Type B pancreatic cell (in vitro differentiated cells): ENCODE measurements at regions not wholly inside any gene's neighbourhood (a gene's known extent, or its start where the extent isn't known, plus 50 kb on each side); places are given as distances from the start of the nearest gene placed in this dataset.

Experiments used
- DNase-seq: peaks from one replicate; pipeline ENCODE4 v3.0.0; 2021; ENCODE audit warnings: mixed read lengths; ENCODE audit not compliant: unreplicated experiment; ENCODE audit errors: extremely low spot score
- H3K27ac Mint-ChIP-seq: 2 replicates; pipeline ENCODE4 v1.8.0; 2021; ENCODE audit warnings: mild to moderate bottlenecking, mixed read lengths
- H3K27me3 Mint-ChIP-seq: 2 replicates; pipeline ENCODE4 v1.8.0; 2021; ENCODE audit warnings: mixed read lengths
- H3K36me3 Mint-ChIP-seq: 2 replicates; pipeline ENCODE4 v1.8.0; 2021; ENCODE audit warnings: mixed read lengths
- H3K4me1 Mint-ChIP-seq: one replicate; pipeline ENCODE4 v1.8.0; 2021; ENCODE audit warnings: mixed read lengths; ENCODE audit not compliant: unreplicated experiment
- H3K4me3 Mint-ChIP-seq: 2 replicates; pipeline ENCODE4 v1.8.0; 2021; ENCODE audit warnings: mild to moderate bottlenecking, mixed read lengths
- H3K9me3 Mint-ChIP-seq: 2 replicates; pipeline ENCODE4 v1.8.0; 2021; ENCODE audit warnings: mixed read lengths
- TF ChIP-seq, protein P1 (sequence below): fragments of 200-600 bp; sonication (generic); conservative IDR thresholded peaks from 2 replicates; pipeline ENCODE4 v1.5.0; 2021; ENCODE audit warnings: antibody characterized with exemption, mild to moderate bottlenecking

DNA sequence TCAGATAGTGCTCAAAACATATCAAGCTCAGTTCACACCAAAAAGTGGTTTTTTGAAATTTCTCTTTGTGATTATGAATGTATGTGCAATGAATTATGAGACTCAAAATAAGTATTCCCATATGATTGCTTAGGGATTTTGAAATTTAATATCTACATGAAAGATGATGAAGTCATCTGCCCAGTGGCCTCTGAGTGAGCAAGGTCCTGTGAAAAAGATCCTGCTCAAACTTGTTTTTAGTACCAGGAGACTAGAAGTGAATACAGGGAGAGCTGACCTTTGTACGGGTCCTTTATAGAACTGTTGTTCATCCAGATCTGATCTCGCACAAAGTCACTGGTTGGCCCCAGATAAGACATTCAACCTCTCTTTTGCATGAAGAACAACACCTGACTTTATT is 151.9 kb upstream of the MAF start:
- TF ChIP-seq, protein P1, sequence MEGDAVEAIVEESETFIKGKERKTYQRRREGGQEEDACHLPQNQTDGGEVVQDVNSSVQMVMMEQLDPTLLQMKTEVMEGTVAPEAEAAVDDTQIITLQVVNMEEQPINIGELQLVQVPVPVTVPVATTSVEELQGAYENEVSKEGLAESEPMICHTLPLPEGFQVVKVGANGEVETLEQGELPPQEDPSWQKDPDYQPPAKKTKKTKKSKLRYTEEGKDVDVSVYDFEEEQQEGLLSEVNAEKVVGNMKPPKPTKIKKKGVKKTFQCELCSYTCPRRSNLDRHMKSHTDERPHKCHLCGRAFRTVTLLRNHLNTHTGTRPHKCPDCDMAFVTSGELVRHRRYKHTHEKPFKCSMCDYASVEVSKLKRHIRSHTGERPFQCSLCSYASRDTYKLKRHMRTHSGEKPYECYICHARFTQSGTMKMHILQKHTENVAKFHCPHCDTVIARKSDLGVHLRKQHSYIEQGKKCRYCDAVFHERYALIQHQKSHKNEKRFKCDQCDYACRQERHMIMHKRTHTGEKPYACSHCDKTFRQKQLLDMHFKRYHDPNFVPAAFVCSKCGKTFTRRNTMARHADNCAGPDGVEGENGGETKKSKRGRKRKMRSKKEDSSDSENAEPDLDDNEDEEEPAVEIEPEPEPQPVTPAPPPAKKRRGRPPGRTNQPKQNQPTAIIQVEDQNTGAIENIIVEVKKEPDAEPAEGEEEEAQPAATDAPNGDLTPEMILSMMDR = no peak
- H3K4me1 Mint-ChIP-seq = peaks cover 16% of the 10 kb centered on the region
- H3K27ac Mint-ChIP-seq = no peak overlapping the region
- H3K36me3 Mint-ChIP-seq = peaks cover 3% of the 10 kb centered on the region
- H3K27me3 Mint-ChIP-seq = no peaks in the 10 kb centered on the region
- no peak overlapping the region for H3K4me3 Mint-ChIP-seq
- no peak for DNase-seq
- H3K9me3 Mint-ChIP-seq = peaks cover 13% of the 10 kb centered on the region

DNA sequence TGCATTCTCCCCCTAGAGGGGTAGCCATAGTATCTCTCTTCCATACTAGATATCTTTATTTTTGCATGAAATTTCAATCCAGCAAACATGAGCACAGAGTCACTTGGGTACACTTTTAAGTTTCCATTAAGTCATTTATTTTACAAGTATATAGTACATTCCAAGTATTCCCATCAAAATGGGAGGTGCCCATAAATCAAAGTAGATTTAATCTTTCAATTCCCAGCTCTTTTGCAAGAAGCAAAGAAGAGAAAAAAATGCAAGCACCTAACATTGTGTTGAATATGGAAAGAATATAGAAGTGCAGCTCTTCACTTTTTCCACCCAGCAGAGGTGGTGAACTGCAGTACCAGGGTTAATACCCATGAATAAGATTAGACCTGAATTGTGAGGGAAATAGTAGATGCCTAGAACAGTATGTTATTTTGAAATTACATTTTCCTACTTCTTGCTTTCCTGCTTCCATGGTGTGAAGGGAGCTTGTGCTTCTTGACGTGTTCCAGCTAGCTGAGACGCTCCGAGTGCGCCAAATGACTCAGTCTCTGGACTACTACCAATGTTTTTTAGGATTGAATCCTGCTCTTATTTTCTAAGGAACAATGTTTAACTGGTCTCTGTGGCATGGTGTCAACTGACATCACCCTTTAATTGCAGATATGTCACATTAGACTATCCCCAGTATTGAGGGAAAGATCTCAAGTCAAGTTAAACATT is 151.1 kb upstream of the MAF start:
- no peak overlapping the region for H3K4me3 Mint-ChIP-seq
- peaks cover 16% of the 10 kb centered on the region for H3K4me1 Mint-ChIP-seq
- H3K27ac Mint-ChIP-seq = no peak overlapping the region
- no peak for DNase-seq
- no peaks in the 10 kb centered on the region for H3K27me3 Mint-ChIP-seq
- TF ChIP-seq, protein P1 = no peak
- peaks cover 3% of the 10 kb centered on the region for H3K36me3 Mint-ChIP-seq
- H3K9me3 Mint-ChIP-seq = peaks cover 10% of the 10 kb centered on the region

DNA sequence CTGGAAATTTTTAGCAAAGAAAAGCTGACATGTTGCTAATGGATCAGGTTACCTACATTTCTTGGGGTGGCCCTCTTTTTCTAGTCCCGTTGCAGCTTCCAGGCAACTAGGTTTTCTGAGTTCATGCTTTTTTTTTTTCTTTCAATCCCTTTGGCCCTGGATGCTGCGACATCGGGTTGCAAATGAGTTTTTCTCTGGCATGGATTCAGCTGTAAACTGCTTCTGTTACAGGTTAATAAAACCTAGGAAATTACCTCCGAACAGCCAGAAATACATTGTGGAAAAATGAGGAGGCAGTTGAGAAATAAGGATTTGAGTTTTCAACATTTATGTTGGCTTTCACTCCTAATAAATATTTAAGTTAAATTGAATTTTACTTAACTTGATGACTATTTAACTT is 149.8 kb upstream of the MAF start:
- peaks cover 13% of the 10 kb centered on the region for H3K9me3 Mint-ChIP-seq
- no peak overlapping the region for H3K4me3 Mint-ChIP-seq
- no peaks in the 10 kb centered on the region for H3K27me3 Mint-ChIP-seq
- no peak overlapping the region for H3K27ac Mint-ChIP-seq
- DNase-seq = no peak
- peaks cover 3% of the 10 kb centered on the region for H3K36me3 Mint-ChIP-seq
- H3K4me1 Mint-ChIP-seq = peaks cover 16% of the 10 kb centered on the region
- TF ChIP-seq, protein P1 = no peak

DNA sequence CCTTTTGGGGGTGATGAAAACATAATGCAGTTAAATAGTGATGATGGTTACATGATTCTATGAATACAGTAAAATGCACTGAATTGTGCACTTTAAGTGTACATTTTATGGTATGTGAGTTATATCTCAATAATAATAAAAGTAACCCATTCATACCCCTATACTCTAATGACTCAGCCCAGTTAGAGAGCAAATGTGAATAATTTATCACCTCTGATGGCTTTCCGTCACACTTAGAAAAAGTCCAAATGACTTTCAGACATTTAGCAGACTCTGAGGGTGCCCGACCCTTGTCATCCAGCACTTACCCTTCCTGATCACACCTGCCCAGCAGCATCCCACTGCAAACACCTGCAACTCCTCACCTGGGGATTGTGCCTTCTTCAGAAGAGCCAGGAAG is 148.1 kb upstream of the MAF start:
- H3K4me3 Mint-ChIP-seq = no peak overlapping the region
- no peak overlapping the region for H3K27ac Mint-ChIP-seq
- TF ChIP-seq, protein P1 = no peak
- H3K9me3 Mint-ChIP-seq = peaks cover 13% of the 10 kb centered on the region
- DNase-seq = no peak
- H3K4me1 Mint-ChIP-seq = peaks cover under 1% of the 10 kb centered on the region
- peaks cover 3% of the 10 kb centered on the region for H3K36me3 Mint-ChIP-seq
- no peaks in the 10 kb centered on the region for H3K27me3 Mint-ChIP-seq

DNA sequence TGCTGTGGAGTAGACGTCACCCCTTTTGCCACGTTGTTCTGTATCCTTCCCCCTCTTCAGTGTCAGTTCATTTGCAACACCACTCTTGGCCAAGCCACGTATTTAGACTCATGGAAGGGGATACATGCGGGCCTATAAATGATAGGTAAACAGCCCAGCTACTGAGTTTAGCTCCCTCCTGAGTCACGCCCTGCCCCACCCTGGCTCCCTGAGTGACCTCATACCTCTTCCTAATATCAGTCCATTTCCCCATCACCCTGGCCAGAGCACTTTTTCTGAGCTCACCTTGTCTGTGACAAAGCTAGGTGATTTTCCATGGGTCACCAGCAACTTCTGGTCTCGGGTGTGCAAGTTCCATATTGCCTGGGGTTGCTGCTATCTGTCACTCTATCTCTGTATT is 147.2 kb upstream of the MAF start:
- H3K36me3 Mint-ChIP-seq = peaks cover 3% of the 10 kb centered on the region
- DNase-seq = no peak
- no peak overlapping the region for H3K27ac Mint-ChIP-seq
- H3K9me3 Mint-ChIP-seq = peaks cover 13% of the 10 kb centered on the region
- no peak overlapping the region for H3K4me3 Mint-ChIP-seq
- H3K4me1 Mint-ChIP-seq = no peaks in the 10 kb centered on the region
- H3K27me3 Mint-ChIP-seq = no peaks in the 10 kb centered on the region
- TF ChIP-seq, protein P1 = no peak
